NT2/D1 (cell line): ENCODE measurements at regions not wholly inside any gene's neighbourhood (a gene's known extent, or its start where the extent isn't known, plus 50 kb on each side); places are given as distances from the start of the nearest gene placed in this dataset.

Experiments used
- SUZ12 ChIP-seq: IDR thresholded peaks from 2 replicates; pipeline ENCODE4 v1.6.1; 2011; ENCODE audit not compliant: insufficient read length, insufficient read depth; ENCODE audit errors: extremely low read depth
- YY1 ChIP-seq: IDR thresholded peaks from 2 replicates; pipeline ENCODE4 v1.6.1; 2011; ENCODE audit not compliant: insufficient read length, insufficient read depth
- ZNF274 ChIP-seq: IDR thresholded peaks from 2 replicates; pipeline ENCODE4 v1.6.1; 2011; ENCODE audit warnings: mild to moderate bottlenecking, low read depth, low read length

GRCh38 chr16:72410492-72410891 lies 238.5 kb upstream of the PMFBP1 start:
- no peak for TF ChIP-seq ZNF274
- TF ChIP-seq YY1: no peak
- TF ChIP-seq SUZ12: no peak
